Muscle of leg (tissue), 3 donors: ENCODE measurements at regions not wholly inside any gene's neighbourhood (a gene's known extent, or its start where the extent isn't known, plus 50 kb on each side); places are given as distances from the start of the nearest gene placed in this dataset.

Source experiments
- DNase-seq: peaks from one replicate; pipeline ENCODE4 v3.0.0; 2013
- H3K27ac ChIP-seq: one replicate; pipeline ENCODE4 v1.5.1; 2013; ENCODE audit warnings: mild to moderate bottlenecking, low read length, control low read depth
- H3K27me3 ChIP-seq: one replicate; pipeline ENCODE4 v1.6.1; 2013; ENCODE audit warnings: low read length; ENCODE audit not compliant: control insufficient read depth, insufficient read depth
- H3K36me3 ChIP-seq: one replicate; pipeline ENCODE4 v1.6.1; 2013; ENCODE audit warnings: low read length; ENCODE audit not compliant: control insufficient read depth, insufficient read depth
- H3K4me1 ChIP-seq: one replicate; pipeline ENCODE4 v1.6.1; 2013; ENCODE audit warnings: low read length; ENCODE audit not compliant: control insufficient read depth, insufficient read depth
- H3K4me3 ChIP-seq: one replicate; pipeline ENCODE4 v1.5.1; 2013; ENCODE audit warnings: low read length, control low read depth
- H3K9me3 ChIP-seq: replicated peaks from 2 replicates; pipeline ENCODE4 v1.6.1; 2013; ENCODE audit warnings: low read depth, low read length; ENCODE audit not compliant: control insufficient read depth
- WGBS: methylation state at CpG from one replicate; pipeline ENCODE4 v1.1.5; 2013; ENCODE audit warnings: missing lambda C conversion rate; ENCODE audit not compliant: insufficient coverage; 5-methylcytosine and 5-hydroxymethylcytosine counted together

GRCh38 chr3:150221904-150222523 is 186.1 kb upstream of the TSC22D2 start:
- Histone ChIP-seq H3K4me1 (peaks cover 6% of the 10 kb centered on the region), H3K36me3 (no peaks in the 10 kb centered on the region), H3K9me3 (peaks cover 6% of the 10 kb centered on the region), H3K27me3 (peaks cover 3% of the 10 kb centered on the region), H3K27ac (no peak overlapping the region), H3K4me3 (no peak overlapping the region)
- DNase-seq = no peak
- WGBS = 79% methylated on average over 7 of the region's 10 CpGs

GRCh38 chr3:150220799-150221198 is 187.3 kb upstream of the TSC22D2 start:
- peaks cover 6% of the 10 kb centered on the region for H3K9me3 ChIP-seq
- no CpG with 5 or more reads among the region's 5 CpGs for WGBS
- peaks cover 16% of the 10 kb centered on the region for H3K4me1 ChIP-seq
- H3K27me3 ChIP-seq = peaks cover 3% of the 10 kb centered on the region
- H3K4me3 ChIP-seq = peak overlapping the region; percentile 28
- no peaks in the 10 kb centered on the region for H3K36me3 ChIP-seq
- DNase-seq = peak; percentile 53
- no peak overlapping the region for H3K27ac ChIP-seq

- no peak for DNase-seq
- Histone ChIP-seq H3K9me3 (peaks cover 6% of the 10 kb centered on the region), H3K27ac (no peak overlapping the region), H3K4me3 (no peak overlapping the region), H3K36me3 (no peaks in the 10 kb centered on the region), H3K4me1 (peaks cover 21% of the 10 kb centered on the region), H3K27me3 (peaks cover 3% of the 10 kb centered on the region)
- WGBS = 100% methylated on average over 1 of the region's 3 CpGs
These were observed 188.1 kb upstream of the TSC22D2 start for GRCh38 chr3:150220041-150220440.

GRCh38 chr3:150218841-150219240 is 189.3 kb upstream of the TSC22D2 start:
- H3K4me3 ChIP-seq = no peak overlapping the region
- DNase-seq = no peak
- peaks cover 21% of the 10 kb centered on the region for H3K4me1 ChIP-seq
- no peaks in the 10 kb centered on the region for H3K36me3 ChIP-seq
- H3K27ac ChIP-seq = no peak overlapping the region
- H3K9me3 ChIP-seq = peaks cover 6% of the 10 kb centered on the region
- WGBS = 90% methylated on average over 2 of the region's 3 CpGs
- H3K27me3 ChIP-seq = peaks cover 3% of the 10 kb centered on the region

- Histone ChIP-seq H3K4me1 (peaks cover 21% of the 10 kb centered on the region), H3K36me3 (no peaks in the 10 kb centered on the region), H3K4me3 (no peak overlapping the region), H3K27ac (no peak overlapping the region), H3K27me3 (peaks cover 3% of the 10 kb centered on the region), H3K9me3 (peaks cover 6% of the 10 kb centered on the region)
- no CpG with 5 or more reads among the region's 4 CpGs for WGBS
- DNase-seq = no peak
These were observed 189.9 kb upstream of the TSC22D2 start for GRCh38 chr3:150218236-150218635.

- Histone ChIP-seq H3K4me3 (no peak overlapping the region), H3K27ac (no peak overlapping the region), H3K27me3 (no peaks in the 10 kb centered on the region), H3K36me3 (no peaks in the 10 kb centered on the region), H3K4me1 (peaks cover 20% of the 10 kb centered on the region), H3K9me3 (peaks cover 6% of the 10 kb centered on the region)
- WGBS = no CpG with 5 or more reads among the region's 4 CpGs
- no peak for DNase-seq
These were observed 190.4 kb upstream of the TSC22D2 start for GRCh38 chr3:150217691-150218090.

GRCh38 chr3:150216866-150217600 is 191.1 kb upstream of the TSC22D2 start:
- WGBS = 96% methylated on average over 5 of the region's 9 CpGs
- no peaks in the 10 kb centered on the region for H3K27me3 ChIP-seq
- peak overlapping the region; percentile 81 for H3K27ac ChIP-seq
- H3K4me1 ChIP-seq = peaks cover 18% of the 10 kb centered on the region
- H3K4me3 ChIP-seq = no peak overlapping the region
- peaks cover 6% of the 10 kb centered on the region for H3K9me3 ChIP-seq
- DNase-seq = no peak
- H3K36me3 ChIP-seq = no peaks in the 10 kb centered on the region

- DNase-seq = peak; percentile 78
- H3K27me3 ChIP-seq = no peaks in the 10 kb centered on the region
- H3K9me3 ChIP-seq = peaks cover 6% of the 10 kb centered on the region
- no peak overlapping the region for H3K4me3 ChIP-seq
- no peaks in the 10 kb centered on the region for H3K36me3 ChIP-seq
- H3K27ac ChIP-seq = peak overlapping the region; percentile 81
- WGBS = 56% methylated on average over 1 of the region's 6 CpGs
- peaks cover 16% of the 10 kb centered on the region for H3K4me1 ChIP-seq
These were observed 191.9 kb upstream of the TSC22D2 start for GRCh38 chr3:150216041-150216811.

- peaks cover 6% of the 10 kb centered on the region for H3K9me3 ChIP-seq
- H3K36me3 ChIP-seq = no peaks in the 10 kb centered on the region
- no peaks in the 10 kb centered on the region for H3K27me3 ChIP-seq
- H3K4me1 ChIP-seq = peaks cover 15% of the 10 kb centered on the region
- no peak overlapping the region for H3K4me3 ChIP-seq
- DNase-seq = no peak
- H3K27ac ChIP-seq = peak overlapping the region; percentile 81
- WGBS = 63% methylated on average over 1 of the region's 2 CpGs
These were observed 192.5 kb upstream of the TSC22D2 start for GRCh38 chr3:150215616-150216015.

- Histone ChIP-seq H3K4me3 (no peak overlapping the region), H3K27ac (no peak overlapping the region), H3K36me3 (no peaks in the 10 kb centered on the region), H3K9me3 (peaks cover 6% of the 10 kb centered on the region), H3K4me1 (peaks cover 15% of the 10 kb centered on the region), H3K27me3 (no peaks in the 10 kb centered on the region)
- no CpG with 5 or more reads among the region's 1 CpG for WGBS
- no peak for DNase-seq
These were observed 194.5 kb upstream of the TSC22D2 start for GRCh38 chr3:150213577-150213976.
